Gastrocnemius medialis (tissue), 4 donors: ENCODE measurements at regions not wholly inside any gene's neighbourhood (a gene's known extent, or its start where the extent isn't known, plus 50 kb on each side); places are given as distances from the start of the nearest gene placed in this dataset.

Experiments used
- ATAC-seq, 2 donors: fragments of 150-250 bp; one replicate each; pipeline ENCODE4 v1.9.1; 2016
- DNase-seq, 2 donors: peaks; one replicate each; pipeline ENCODE4 v3.0.0-alpha.2; 2019
- H3K27ac ChIP-seq, 4 donors: fragments of 200-600 bp; sonication (generic); 1 replicate in 1 of 4; 2 replicates in 3 of 4; pipeline ENCODE4 v1.5.1; 2016 to 2018; ENCODE audit warnings: mild to moderate bottlenecking in 2 of 4, moderate library complexity in 1 of 4
- H3K27me3 ChIP-seq, 3 donors: fragments of 200-600 bp; sonication (generic) in 2 of 3; 1 replicate in 1 of 3; 2 replicates in 2 of 3; pipeline versions ENCODE4 v1.5.1 to v1.6.0; 2016 to 2019; ENCODE audit warnings: mild to moderate bottlenecking in 1 of 3, moderate library complexity in 1 of 3
- H3K36me3 ChIP-seq, 2 donors: fragments of 200-600 bp; sonication (generic) in 1 of 2; one replicate each; pipeline ENCODE4 v1.5.1; 2017 to 2018
- H3K4me1 ChIP-seq, 2 donors: fragments of 200-600 bp; sonication (generic) in 1 of 2; one replicate each; pipeline ENCODE4 v1.5.1; 2016 to 2017; ENCODE audit warnings: mild to moderate bottlenecking in 2 of 2
- H3K4me3 ChIP-seq, 4 donors: fragments of 200-600 bp; sonication (generic) in 3 of 4; 1 replicate in 1 of 4; 2 replicates in 3 of 4; pipeline ENCODE4 v1.5.1; 2016 to 2019; ENCODE audit warnings: mild to moderate bottlenecking in 2 of 4
- H3K9me3 ChIP-seq, 3 donors: fragments of 200-600 bp; sonication (generic) in 2 of 3; 1 replicate in 1 of 3; 2 replicates in 2 of 3; pipeline ENCODE4 v1.5.1; 2016 to 2019
- CTCF ChIP-seq, 5 experiments: fragments of 450-650 bp in 3 of 5; fragments of 200-600 bp in 2 of 5; sonication (generic) in 2 of 5; IDR thresholded peaks in 4 of 5; conservative IDR thresholded peaks in 1 of 5; 1 replicate in 4 of 5; 2 replicates in 1 of 5; pipeline ENCODE4 v1.5.1; 2016 to 2019; ENCODE audit warnings: antibody characterized with exemption in 5 of 5, mild to moderate bottlenecking in 3 of 5, moderate library complexity in 3 of 5
- POLR2A ChIP-seq, 2 donors: fragments of 450-650 bp; IDR thresholded peaks; one replicate each; pipeline ENCODE4 v1.6.1; 2017; ENCODE audit warnings: antibody characterized with exemption in 2 of 2, mild to moderate bottlenecking in 2 of 2, moderate library complexity in 2 of 2
- in situ Hi-C, 4 donors: fragments of 200-750 bp; cut with MboI; loops; one replicate each; pipeline versions ENCODE4 v1.15.0 to v1.8.0; 2017; ENCODE audit warnings: low sequenced_read_pairs in 4 of 4
- intact Hi-C: fragments of 100-400 bp; cut with DNase I; formaldehyde crosslinking; loops from one replicate; pipeline ENCODE4 v1.15.1; 2023; ENCODE audit warnings: low total_unique reads

- no peak overlapping the region for H3K27ac ChIP-seq
- H3K4me1 ChIP-seq = no peaks in the 10 kb centered on the region
- no peak for TF ChIP-seq CTCF (IDR thresholded peaks at IDR 0.05 in 4 of 5, conservative IDR thresholded peaks at IDR 0.05 in 1 of 5)
- TF ChIP-seq POLR2A (IDR thresholded peaks at IDR 0.05) = no peak
- in situ Hi-C loops (no loop called here), intact Hi-C loops (no loop called here)
- H3K27me3 ChIP-seq = no peaks in the 10 kb centered on the region
- H3K9me3 ChIP-seq = no peaks in the 10 kb centered on the region
- H3K4me3 ChIP-seq = no peak overlapping the region
- DNase-seq (no peak), ATAC-seq (no peak)
- no peaks in the 10 kb centered on the region for H3K36me3 ChIP-seq
These were observed 292.6 kb downstream of the CETN3 start for GRCh38 chr5:90117005-90117404.

- no peaks in the 10 kb centered on the region for H3K4me1 ChIP-seq
- no peak for TF ChIP-seq POLR2A (IDR thresholded peaks at IDR 0.05)
- no peak for TF ChIP-seq CTCF (IDR thresholded peaks at IDR 0.05 in 4 of 5, conservative IDR thresholded peaks at IDR 0.05 in 1 of 5)
- H3K36me3 ChIP-seq = no peaks in the 10 kb centered on the region
- no peaks in the 10 kb centered on the region for H3K27me3 ChIP-seq
- intact Hi-C loops (no loop called here), in situ Hi-C loops (no loop called here)
- no peak overlapping the region for H3K27ac ChIP-seq
- DNase-seq (no peak), ATAC-seq (no peak)
- no peak overlapping the region for H3K4me3 ChIP-seq
- no peaks in the 10 kb centered on the region for H3K9me3 ChIP-seq
These were observed 296.4 kb downstream of the CETN3 start for GRCh38 chr5:90113108-90113507.

- Histone ChIP-seq H3K4me1 (no peaks in the 10 kb centered on the region), H3K4me3 (peak overlapping the region; percentile 7 to 28 (median 14)), H3K27me3 (no peaks in the 10 kb centered on the region), H3K36me3 (no peaks in the 10 kb centered on the region), H3K9me3 (no peaks in the 10 kb centered on the region), H3K27ac (no peak overlapping the region)
- intact Hi-C loops (no loop called here), in situ Hi-C loops (no loop called here)
- ATAC-seq (no peak), DNase-seq (no peak)
- no peak for TF ChIP-seq CTCF (IDR thresholded peaks at IDR 0.05 in 4 of 5, conservative IDR thresholded peaks at IDR 0.05 in 1 of 5)
- TF ChIP-seq POLR2A (IDR thresholded peaks at IDR 0.05) = no peak
These were observed 297.4 kb downstream of the CETN3 start for GRCh38 chr5:90112033-90112692.

GRCh38 chr5:90111364-90112032 is 298.1 kb downstream of the CETN3 start:
- Histone ChIP-seq H3K9me3 (no peaks in the 10 kb centered on the region), H3K4me1 (no peaks in the 10 kb centered on the region), H3K36me3 (no peaks in the 10 kb centered on the region), H3K27ac (no peak overlapping the region), H3K4me3 (peak overlapping the region; percentile 7 to 28 (median 14)), H3K27me3 (no peaks in the 10 kb centered on the region)
- in situ Hi-C loops (no loop called here), intact Hi-C loops (no loop called here)
- ATAC-seq (no peak), DNase-seq (no peak)
- TF ChIP-seq POLR2A (IDR thresholded peaks at IDR 0.05) (no peak), CTCF (IDR thresholded peaks at IDR 0.05 in 4 of 5, conservative IDR thresholded peaks at IDR 0.05 in 1 of 5) (no peak)
